ENCODE measurements at regions not wholly inside any gene's neighbourhood (a gene's known extent, or its start where the extent isn't known, plus 50 kb on each side); places are given as distances from the start of the nearest gene placed in this dataset.

DNA sequence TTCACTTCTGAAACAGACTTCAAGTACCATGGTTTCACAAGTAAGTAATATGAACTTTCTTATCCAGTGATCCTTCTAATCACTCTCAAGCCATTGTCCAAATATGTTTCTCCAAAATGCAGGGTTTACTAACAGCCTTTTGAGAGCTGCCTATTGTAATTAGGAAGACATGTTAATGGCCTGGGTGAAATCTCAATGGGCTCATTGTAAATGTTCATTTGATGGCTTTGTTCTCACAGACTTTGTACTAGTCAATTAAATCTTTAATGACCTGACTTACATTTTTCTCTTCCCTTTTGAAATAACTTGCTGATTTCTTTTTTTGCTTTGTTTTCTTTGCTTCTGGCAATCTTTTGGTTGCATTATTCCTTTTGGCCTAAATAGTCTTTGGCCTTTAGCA is 444.8 kb downstream of the LIG4 start:
- no peak for TF ChIP-seq EZH2 (IDR thresholded peaks at IDR 0.05; ENCODE audit: insufficient read depth, low read length)
- TF ChIP-seq, protein P1, sequence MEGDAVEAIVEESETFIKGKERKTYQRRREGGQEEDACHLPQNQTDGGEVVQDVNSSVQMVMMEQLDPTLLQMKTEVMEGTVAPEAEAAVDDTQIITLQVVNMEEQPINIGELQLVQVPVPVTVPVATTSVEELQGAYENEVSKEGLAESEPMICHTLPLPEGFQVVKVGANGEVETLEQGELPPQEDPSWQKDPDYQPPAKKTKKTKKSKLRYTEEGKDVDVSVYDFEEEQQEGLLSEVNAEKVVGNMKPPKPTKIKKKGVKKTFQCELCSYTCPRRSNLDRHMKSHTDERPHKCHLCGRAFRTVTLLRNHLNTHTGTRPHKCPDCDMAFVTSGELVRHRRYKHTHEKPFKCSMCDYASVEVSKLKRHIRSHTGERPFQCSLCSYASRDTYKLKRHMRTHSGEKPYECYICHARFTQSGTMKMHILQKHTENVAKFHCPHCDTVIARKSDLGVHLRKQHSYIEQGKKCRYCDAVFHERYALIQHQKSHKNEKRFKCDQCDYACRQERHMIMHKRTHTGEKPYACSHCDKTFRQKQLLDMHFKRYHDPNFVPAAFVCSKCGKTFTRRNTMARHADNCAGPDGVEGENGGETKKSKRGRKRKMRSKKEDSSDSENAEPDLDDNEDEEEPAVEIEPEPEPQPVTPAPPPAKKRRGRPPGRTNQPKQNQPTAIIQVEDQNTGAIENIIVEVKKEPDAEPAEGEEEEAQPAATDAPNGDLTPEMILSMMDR (IDR thresholded peaks at IDR 0.05; ENCODE audit: insufficient read depth, low read depth, low read length) = no peak

All from astrocyte (in vitro differentiated cells and primary cell).